Stimulated activated naive B cell treated with anti-CD40 and anti-IgM and Interleukin-4, amounts not matched to agents 10 μg/mL and 1 μg/mL and 100 μg/mL, for 72 hours (primary cell): ENCODE measurements at regions not wholly inside any gene's neighbourhood (a gene's known extent, or its start where the extent isn't known, plus 50 kb on each side); places are given as distances from the start of the nearest gene placed in this dataset.
"Not testable (repeated sequence)": the region's sequence is repeated elsewhere in the genome, so short reads cannot be mapped to it uniquely, and the experiment has no call there.

Source experiments
- ATAC-seq, 2 donors: fragments of 150-1000 bp; cut with Tn5 transposase; replicated peaks; 2 replicates each; pipeline ENCODE4 v1.10.0; 2021; ENCODE audit warnings: moderate library complexity in 1 of 2
- DNase-seq: peaks from one replicate; pipeline ENCODE4 v3.0.0; 2021
- H3K27ac Mint-ChIP-seq: one replicate; pipeline ENCODE4 v1.8.0; 2022; ENCODE audit warnings: mild to moderate bottlenecking, mixed read lengths
- H3K27me3 Mint-ChIP-seq, 2 donors: one replicate each; pipeline ENCODE4 v1.8.0; 2022; ENCODE audit warnings: mixed read lengths in 2 of 2
- H3K36me3 Mint-ChIP-seq, 2 donors: one replicate each; pipeline ENCODE4 v1.8.0; 2022; ENCODE audit warnings: mixed read lengths in 2 of 2, mild to moderate bottlenecking in 1 of 2
- H3K4me1 Mint-ChIP-seq, 2 donors: one replicate each; pipeline ENCODE4 v1.8.0; 2022; ENCODE audit warnings: mixed read lengths in 2 of 2, mild to moderate bottlenecking in 1 of 2
- H3K4me3 Mint-ChIP-seq, 2 donors: one replicate each; pipeline ENCODE4 v1.8.0; 2022; ENCODE audit warnings: mild to moderate bottlenecking in 2 of 2, mixed read lengths in 2 of 2, moderate library complexity in 1 of 2
- H3K9me3 Mint-ChIP-seq, 2 donors: one replicate each; pipeline ENCODE4 v1.8.0; 2022; ENCODE audit warnings: mixed read lengths in 2 of 2, mild to moderate bottlenecking in 1 of 2

GRCh38 chr2:142742371-142743214 lies 134.9 kb upstream of the KYNU start:
- no peaks in the 10 kb centered on the region for H3K27me3 Mint-ChIP-seq
- ATAC-seq (no peak), DNase-seq (no peak)
- no peaks in the 10 kb centered on the region for H3K4me1 Mint-ChIP-seq
- H3K9me3 Mint-ChIP-seq = peaks cover 0 to 4% of the 10 kb centered on the region in 2 donors
- H3K36me3 Mint-ChIP-seq = no peaks in the 10 kb centered on the region
- H3K4me3 Mint-ChIP-seq = no peak overlapping the region
- H3K27ac Mint-ChIP-seq = no peak overlapping the region

DNA sequence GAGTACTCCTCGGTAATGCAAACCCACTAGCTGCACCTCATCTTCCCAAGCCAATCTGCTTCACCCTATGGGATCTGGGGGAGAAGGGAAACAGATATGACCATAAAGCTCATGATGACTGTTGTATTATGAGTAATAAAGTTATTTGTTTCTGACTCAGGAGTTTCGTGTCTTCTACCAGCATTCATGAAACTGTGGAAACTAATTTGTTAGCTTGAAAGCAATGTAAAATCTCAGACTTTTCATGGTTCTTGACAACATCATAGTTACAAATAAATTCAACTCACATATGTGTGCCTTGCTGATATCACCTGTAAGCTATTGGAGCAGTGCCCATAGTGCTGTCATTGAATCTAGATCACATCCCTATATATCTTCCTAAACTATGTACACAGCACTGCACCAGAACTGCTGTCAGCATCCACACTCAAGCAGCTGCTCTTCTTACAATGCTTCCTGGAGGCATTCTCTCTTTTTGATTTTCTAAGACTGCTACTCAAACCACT lies 135.6 kb upstream of the KYNU start:
- H3K4me3 Mint-ChIP-seq = no peak overlapping the region
- peak in 1 of 2 donors; percentile 34 for ATAC-seq
- no peak overlapping the region for H3K27ac Mint-ChIP-seq
- H3K36me3 Mint-ChIP-seq = no peaks in the 10 kb centered on the region
- no peak for DNase-seq
- H3K27me3 Mint-ChIP-seq = no peaks in the 10 kb centered on the region
- peaks cover 0 to 4% of the 10 kb centered on the region in 2 donors for H3K9me3 Mint-ChIP-seq
- no peaks in the 10 kb centered on the region for H3K4me1 Mint-ChIP-seq

- ATAC-seq (peak in 1 of 2 donors; percentile 33), DNase-seq (no peak)
- peaks cover 2 to 4% of the 10 kb centered on the region in 2 donors for H3K9me3 Mint-ChIP-seq
- peaks cover 0 to 7% of the 10 kb centered on the region in 2 donors for H3K27me3 Mint-ChIP-seq
- no peaks in the 10 kb centered on the region for H3K36me3 Mint-ChIP-seq
- H3K4me1 Mint-ChIP-seq = no peaks in the 10 kb centered on the region
- H3K27ac Mint-ChIP-seq = no peak overlapping the region
- no peak overlapping the region for H3K4me3 Mint-ChIP-seq
Measured at GRCh38 chr2:142734770-142735169, 142.7 kb upstream of the KYNU start.

DNA sequence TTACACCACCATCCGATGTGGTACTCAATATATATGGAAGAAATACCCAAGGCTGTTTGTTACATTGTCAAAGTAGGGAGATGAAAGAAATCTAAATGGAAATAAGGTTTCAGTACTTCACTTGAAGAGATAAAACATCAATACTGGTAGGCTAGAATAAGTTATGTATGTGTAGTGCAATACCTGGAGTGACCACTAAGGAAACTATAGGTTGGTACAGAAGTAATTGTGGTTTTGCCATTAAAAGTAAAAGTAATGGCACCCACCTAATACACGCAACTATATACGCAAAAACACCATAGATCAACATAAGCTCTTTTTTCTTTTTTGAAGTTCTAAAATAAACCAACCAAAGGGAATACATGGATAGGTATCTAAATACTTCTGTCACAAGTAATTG lies 143.2 kb upstream of the KYNU start:
- no peak for DNase-seq
- Mint-ChIP-seq H3K4me3 (no peak overlapping the region), H3K27ac (no peak overlapping the region), H3K9me3 (peaks cover 5 to 6% of the 10 kb centered on the region in 2 donors), H3K36me3 (peaks cover 0 to 2% of the 10 kb centered on the region in 2 donors), H3K27me3 (peaks cover 1 to 7% of the 10 kb centered on the region in 2 donors), H3K4me1 (no peaks in the 10 kb centered on the region)
- no peak for ATAC-seq

- not testable (repeated sequence) for H3K27ac Mint-ChIP-seq, DNase-seq, H3K4me1 Mint-ChIP-seq, ATAC-seq, H3K4me3 Mint-ChIP-seq, H3K36me3 Mint-ChIP-seq, H3K27me3 Mint-ChIP-seq
- peaks cover 9 to 10% of the 10 kb centered on the region in 2 donors for H3K9me3 Mint-ChIP-seq
Measured at GRCh38 chr2:142729814-142730213, 147.7 kb upstream of the KYNU start.

DNA sequence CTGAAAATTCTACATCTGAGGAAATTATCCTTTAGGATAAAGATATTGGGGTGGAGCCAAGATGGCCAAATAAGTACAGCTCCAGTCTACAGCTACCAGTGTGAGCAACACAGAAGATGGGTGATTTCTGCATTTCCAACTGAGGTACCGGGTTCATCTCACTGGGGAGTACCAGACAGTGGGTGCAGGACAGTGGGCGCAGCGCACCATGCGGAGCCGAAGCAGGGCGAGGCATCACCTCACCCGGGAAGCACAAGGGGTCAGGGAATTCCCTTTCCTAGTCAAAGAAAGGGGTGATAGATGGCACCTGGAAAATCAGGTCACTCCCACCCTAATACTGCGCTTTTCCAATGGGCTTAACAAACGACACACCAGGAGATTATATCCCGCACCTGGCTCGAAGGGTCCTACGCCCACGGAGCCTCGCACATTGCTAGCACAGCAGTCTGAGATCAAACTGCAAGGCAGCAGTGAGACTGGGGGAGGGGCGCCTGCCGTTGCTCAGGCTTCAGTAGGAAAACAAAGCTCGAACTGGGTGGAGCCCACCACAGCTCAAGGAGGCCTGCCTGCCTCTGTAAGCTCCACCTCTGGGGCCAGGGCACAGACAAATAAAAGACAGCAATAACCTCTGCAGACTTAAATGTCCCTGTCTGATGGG lies 149.5 kb upstream of the KYNU start:
- H3K9me3 Mint-ChIP-seq = peaks cover 9 to 10% of the 10 kb centered on the region in 2 donors
- H3K4me1 Mint-ChIP-seq, H3K4me3 Mint-ChIP-seq: not testable (repeated sequence)

GRCh38 chr2:142725386-142725785 lies 152.1 kb upstream of the KYNU start:
- no peak overlapping the region for H3K4me3 Mint-ChIP-seq
- ATAC-seq (no peak), DNase-seq (no peak)
- peaks cover 0 to 6% of the 10 kb centered on the region in 2 donors for H3K36me3 Mint-ChIP-seq
- H3K9me3 Mint-ChIP-seq = peaks cover 9 to 10% of the 10 kb centered on the region in 2 donors
- H3K27me3 Mint-ChIP-seq = peaks cover 0 to 10% of the 10 kb centered on the region in 2 donors
- H3K4me1 Mint-ChIP-seq = peaks cover 0 to 4% of the 10 kb centered on the region in 2 donors
- no peak overlapping the region for H3K27ac Mint-ChIP-seq

More for the DNA sequence above, 149.5 kb upstream of the KYNU start:
- H3K27ac Mint-ChIP-seq, DNase-seq, H3K27me3 Mint-ChIP-seq, H3K36me3 Mint-ChIP-seq, ATAC-seq: not testable (repeated sequence)

DNA sequence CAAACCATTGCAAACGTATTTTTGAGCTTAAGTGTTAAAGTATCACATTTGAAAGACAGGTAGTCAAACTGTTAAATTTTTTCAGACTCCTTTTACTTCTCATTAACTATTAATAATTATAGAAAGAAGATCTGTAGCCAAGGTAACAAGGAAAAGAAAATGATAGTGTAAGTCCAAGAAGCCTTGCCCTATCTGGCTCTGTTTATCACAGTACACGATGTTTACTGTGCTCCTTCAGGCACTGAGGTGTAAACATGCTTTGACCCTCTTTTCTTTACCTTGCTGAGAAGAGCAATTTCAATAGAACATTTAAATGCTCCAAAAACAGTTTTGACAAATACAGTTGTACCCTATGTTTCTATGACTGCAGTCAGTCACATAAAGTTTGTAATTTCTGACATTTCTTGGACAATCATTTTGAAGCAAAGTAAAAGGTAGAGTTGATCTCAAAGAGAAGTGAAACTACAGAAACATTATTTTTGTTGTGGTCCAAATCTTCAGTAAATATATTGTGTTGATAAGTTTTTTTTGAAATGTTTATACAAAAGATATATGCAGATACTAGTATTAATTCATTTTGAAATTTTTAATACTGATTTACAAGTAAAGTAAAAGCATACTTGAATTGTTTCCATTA lies 152.6 kb upstream of the KYNU start:
- peaks cover 8 to 10% of the 10 kb centered on the region in 2 donors for H3K9me3 Mint-ChIP-seq
- H3K4me3 Mint-ChIP-seq = no peak overlapping the region
- H3K27ac Mint-ChIP-seq = no peak overlapping the region
- DNase-seq (no peak), ATAC-seq (no peak)
- H3K36me3 Mint-ChIP-seq = peaks cover 0 to 6% of the 10 kb centered on the region in 2 donors
- H3K4me1 Mint-ChIP-seq = peaks cover 0 to 4% of the 10 kb centered on the region in 2 donors
- peaks cover 0 to 10% of the 10 kb centered on the region in 2 donors for H3K27me3 Mint-ChIP-seq

GRCh38 chr2:142724186-142724585 lies 153.3 kb upstream of the KYNU start:
- DNase-seq = no peak
- Mint-ChIP-seq H3K36me3 (peaks cover 0 to 4% of the 10 kb centered on the region in 2 donors), H3K9me3 (peaks cover 4 to 7% of the 10 kb centered on the region in 2 donors), H3K4me3 (no peak overlapping the region), H3K4me1 (peaks cover 0 to 4% of the 10 kb centered on the region in 2 donors), H3K27ac (no peak overlapping the region), H3K27me3 (peaks cover 0 to 8% of the 10 kb centered on the region in 2 donors)
- ATAC-seq = no peak

- Mint-ChIP-seq H3K27ac (no peak overlapping the region), H3K36me3 (no peaks in the 10 kb centered on the region), H3K4me3 (no peak overlapping the region), H3K9me3 (peaks cover 2 to 4% of the 10 kb centered on the region in 2 donors), H3K27me3 (peaks cover 0 to 4% of the 10 kb centered on the region in 2 donors), H3K4me1 (peaks cover 0 to 4% of the 10 kb centered on the region in 2 donors)
- ATAC-seq = peak; percentile 39 to 69
- DNase-seq = no peak
Measured at GRCh38 chr2:142723236-142723635, 154.2 kb upstream of the KYNU start.

DNA sequence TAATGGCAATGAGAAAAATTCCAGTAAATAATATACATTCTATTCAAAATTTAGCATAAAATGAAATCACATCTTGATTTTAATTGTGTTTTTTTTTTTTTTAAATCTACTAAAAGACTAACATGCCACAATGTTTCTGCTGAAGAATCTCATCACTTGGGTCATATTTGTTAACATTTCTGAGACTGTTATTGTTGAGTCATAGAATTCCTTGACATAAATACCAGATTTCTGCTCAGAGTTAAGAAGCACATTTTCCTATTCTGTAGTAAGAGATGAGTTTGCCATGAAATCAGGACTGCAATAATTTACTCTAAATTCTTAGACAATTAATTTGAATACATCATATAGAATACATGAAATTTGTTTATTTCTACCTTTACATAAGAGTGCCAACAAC lies 154.9 kb upstream of the KYNU start:
- DNase-seq = no peak
- Mint-ChIP-seq H3K4me3 (no peak overlapping the region), H3K36me3 (no peaks in the 10 kb centered on the region), H3K27me3 (peaks cover 0 to under 1% of the 10 kb centered on the region in 2 donors), H3K4me1 (peaks cover 0 to 4% of the 10 kb centered on the region in 2 donors), H3K9me3 (no peaks in the 10 kb centered on the region), H3K27ac (no peak overlapping the region)
- ATAC-seq = no peak

DNA sequence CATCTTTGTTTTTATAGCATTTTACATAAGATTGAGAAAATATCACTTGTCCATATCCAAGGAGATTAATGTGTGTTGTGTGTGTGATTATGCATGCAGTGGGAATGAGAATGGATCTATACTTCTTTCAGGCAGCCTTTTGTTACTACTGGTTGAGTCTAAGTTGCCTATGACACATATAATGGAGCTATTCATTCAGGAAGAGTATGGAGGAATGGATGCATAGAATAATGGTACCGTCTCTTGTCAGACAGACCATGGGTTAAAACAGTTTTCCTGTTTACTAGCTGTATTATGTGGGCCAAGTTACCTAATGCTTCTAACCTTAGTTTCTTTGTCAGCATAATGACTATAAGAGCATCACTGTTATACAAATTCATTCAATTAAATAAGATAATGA lies 155.4 kb upstream of the KYNU start:
- DNase-seq (no peak), ATAC-seq (no peak)
- no peaks in the 10 kb centered on the region for H3K9me3 Mint-ChIP-seq
- H3K4me3 Mint-ChIP-seq = no peak overlapping the region
- no peaks in the 10 kb centered on the region for H3K36me3 Mint-ChIP-seq
- H3K4me1 Mint-ChIP-seq = peaks cover 0 to 4% of the 10 kb centered on the region in 2 donors
- no peaks in the 10 kb centered on the region for H3K27me3 Mint-ChIP-seq
- H3K27ac Mint-ChIP-seq = no peak overlapping the region

- no peaks in the 10 kb centered on the region for H3K9me3 Mint-ChIP-seq
- H3K27ac Mint-ChIP-seq = no peak overlapping the region
- no peak overlapping the region for H3K4me3 Mint-ChIP-seq
- H3K36me3 Mint-ChIP-seq = no peaks in the 10 kb centered on the region
- H3K27me3 Mint-ChIP-seq = no peaks in the 10 kb centered on the region
- no peak for ATAC-seq
- no peak for DNase-seq
- peaks cover 0 to 4% of the 10 kb centered on the region in 2 donors for H3K4me1 Mint-ChIP-seq
Measured at GRCh38 chr2:142721015-142721414, 156.4 kb upstream of the KYNU start.

GRCh38 chr2:142718576-142719155 lies 158.8 kb upstream of the KYNU start:
- Mint-ChIP-seq H3K4me3 (no peak overlapping the region), H3K27ac (no peak overlapping the region), H3K36me3 (no peaks in the 10 kb centered on the region), H3K9me3 (no peaks in the 10 kb centered on the region), H3K4me1 (peaks cover 0 to 2% of the 10 kb centered on the region in 2 donors), H3K27me3 (no peaks in the 10 kb centered on the region)
- DNase-seq (no peak), ATAC-seq (no peak)
